OCI-LY7 (cell line): ENCODE measurements at regions not wholly inside any gene's neighbourhood (a gene's known extent, or its start where the extent isn't known, plus 50 kb on each side); places are given as distances from the start of the nearest gene placed in this dataset.

Experiments
- BruUV-seq: library from RNA; stranded (reverse); fragments of 400-500 nt; replicated peaks from 2 replicates; lab custom pipeline; 2021; lab: Mats Ljungman, UMichigan
- CTCF ChIA-PET: fragments of 300-600 bp; sonication (Branson Sonifier 250); formaldehyde crosslinking; loops from one replicate; lab custom pipeline; 2022; ENCODE audit warnings: antibody characterized with exemption; ENCODE audit not compliant: unreplicated experiment; lab: Charles Lee
- POLR2A ChIA-PET: fragments of 300-600 bp; sonication (Branson Sonifier 250); formaldehyde crosslinking; loops from one replicate; lab custom pipeline; 2022; ENCODE audit warnings: antibody characterized with exemption; lab: Charles Lee
- DNase-seq: peaks from one replicate; pipeline ENCODE4 v3.0.0-alpha.2; 2015; ENCODE audit warnings: low spot score
- H2AFZ ChIP-seq: fragments of 200-600 bp; sonication (generic), shearing (Covaris generic); 2 replicates; pipeline ENCODE4 v1.6.1; 2014; ENCODE audit warnings: mild to moderate bottlenecking, antibody characterized with exemption, low read length, moderate library complexity
- H3K27ac ChIP-seq: fragments of 200-600 bp; sonication (generic); 2 replicates; pipeline ENCODE4 v1.5.1; 2014; ENCODE audit warnings: mixed run types, low read depth, mild to moderate bottlenecking, moderate library complexity, low read length, inconsistent platforms; ENCODE audit not compliant: poor library complexity, severe bottlenecking
- H3K36me3 ChIP-seq: fragments of 200-600 bp; sonication (generic); 2 replicates; pipeline ENCODE4 v1.6.1; 2014; ENCODE audit warnings: mild to moderate bottlenecking, antibody characterized with exemption, low read length, moderate library complexity, mixed read lengths; ENCODE audit not compliant: insufficient read depth
- H3K4me1 ChIP-seq: fragments of 200-600 bp; sonication (generic); 2 replicates; pipeline ENCODE4 v1.5.1; 2014; ENCODE audit warnings: mild to moderate bottlenecking, low read length; ENCODE audit not compliant: insufficient read depth, poor library complexity, severe bottlenecking
- H3K4me2 ChIP-seq: fragments of 200-600 bp; sonication (generic); 2 replicates; pipeline ENCODE4 v1.6.1; 2014; ENCODE audit warnings: mild to moderate bottlenecking, low read length
- H3K4me3 ChIP-seq: fragments of 200-600 bp; sonication (generic); 2 replicates; pipeline ENCODE4 v1.5.1; 2014; ENCODE audit warnings: mild to moderate bottlenecking, low read depth, low read length; ENCODE audit not compliant: poor library complexity, severe bottlenecking
- H3K79me2 ChIP-seq: fragments of 200-600 bp; sonication (generic); 2 replicates; pipeline ENCODE4 v1.6.1; 2016; ENCODE audit warnings: low read depth, mild to moderate bottlenecking, low read length, moderate library complexity, mixed read lengths; ENCODE audit not compliant: insufficient read depth
- H3K9me2 ChIP-seq: fragments of 200-600 bp; sonication (generic); 2 replicates; pipeline ENCODE4 v1.6.1; 2016; ENCODE audit warnings: mild to moderate bottlenecking, low read length, mixed read lengths; ENCODE audit not compliant: insufficient read depth
- H3K9me3 ChIP-seq: fragments of 200-600 bp; sonication (generic); 2 replicates; pipeline ENCODE4 v1.6.1; 2014; ENCODE audit warnings: mild to moderate bottlenecking, mixed run types, low read length, mixed read lengths
- H4K20me1 ChIP-seq: fragments of 200-600 bp; sonication (generic); 2 replicates; pipeline ENCODE4 v1.6.1; 2014; ENCODE audit warnings: mild to moderate bottlenecking, antibody characterized with exemption, low read length, moderate library complexity, mixed read lengths; ENCODE audit not compliant: insufficient read depth
- CTCF ChIP-seq: fragments of 200-600 bp; sonication (generic); conservative IDR thresholded peaks from 2 replicates; pipeline ENCODE4 v1.5.1; 2014; ENCODE audit warnings: mild to moderate bottlenecking, antibody characterized with exemption, low read length, moderate library complexity, mixed read lengths
- EZH2phosphoT487 ChIP-seq: fragments of 200-600 bp; sonication (generic); IDR thresholded peaks from 2 replicates; pipeline ENCODE4 v1.6.1; 2018; ENCODE audit warnings: low read depth, borderline replicate concordance, mild to moderate bottlenecking, mixed run types, antibody characterized with exemption, low read length, moderate library complexity, mixed read lengths
- intact Hi-C: fragments of 100-400 bp; cut with micrococcal nuclease; formaldehyde crosslinking; loops from one replicate; pipeline ENCODE4 v1.10.0; 2022; ENCODE audit not compliant: unreplicated experiment

GRCh38 chr6:66814156-66814555 lies 1107.1 kb upstream of the EYS start:
- Histone ChIP-seq H3K36me3 (no peaks in the 10 kb centered on the region), H3K9me2 (no peaks in the 10 kb centered on the region), H3K79me2 (no peaks in the 10 kb centered on the region), H3K4me3 (no peak overlapping the region), H2AFZ (no peak overlapping the region), H3K4me1 (no peaks in the 10 kb centered on the region), H3K9me3 (no peaks in the 10 kb centered on the region), H3K4me2 (no peak overlapping the region), H4K20me1 (no peaks in the 10 kb centered on the region), H3K27ac (no peak overlapping the region)
- ChIA-PET POLR2A (no interaction called here), CTCF (no interaction called here)
- BruUV-seq, result no TSS peak
- intact Hi-C loops, result no loop called here
- DNase-seq, result no peak
- no peak for TF ChIP-seq EZH2phosphoT487
- TF ChIP-seq CTCF, result no peak

GRCh38 chr6:66808771-66809170 lies 1101.7 kb upstream of the EYS start:
- CTCF ChIA-PET, result no interaction called here
- no peaks in the 10 kb centered on the region for H3K9me3 ChIP-seq
- POLR2A ChIA-PET, result interaction anchor here (0.5 to 1.3 kb wide), 3 partner anchors 20 to 253 kb away, joined by 3 read pairs; no protein-coding TSS in a partner anchor
- H3K79me2 ChIP-seq, result no peaks in the 10 kb centered on the region
- TF ChIP-seq CTCF, result no peak
- H4K20me1 ChIP-seq, result no peaks in the 10 kb centered on the region
- no peak overlapping the region for H2AFZ ChIP-seq
- no peaks in the 10 kb centered on the region for H3K36me3 ChIP-seq
- H3K4me1 ChIP-seq, result no peaks in the 10 kb centered on the region
- no peak for DNase-seq
- BruUV-seq, result no TSS peak
- no peak overlapping the region for H3K4me3 ChIP-seq
- intact Hi-C loops, result no loop called here
- H3K9me2 ChIP-seq, result no peaks in the 10 kb centered on the region
- no peak overlapping the region for H3K4me2 ChIP-seq
- H3K27ac ChIP-seq, result no peak overlapping the region

GRCh38 chr6:66796987-66797386 lies 1090.0 kb upstream of the EYS start:
- Histone ChIP-seq H2AFZ (no peak overlapping the region), H3K36me3 (no peaks in the 10 kb centered on the region), H3K4me3 (no peak overlapping the region), H3K9me3 (no peaks in the 10 kb centered on the region), H3K79me2 (no peaks in the 10 kb centered on the region), H3K4me1 (no peaks in the 10 kb centered on the region), H3K9me2 (no peaks in the 10 kb centered on the region), H3K4me2 (no peak overlapping the region), H4K20me1 (no peaks in the 10 kb centered on the region), H3K27ac (no peak overlapping the region)
- DNase-seq, result no peak
- intact Hi-C loops, result no loop called here
- no TSS peak for BruUV-seq
- CTCF ChIA-PET, result no interaction called here
- POLR2A ChIA-PET, result interaction anchor here (0.5 kb wide), 1 partner anchor 306 kb away, joined by 3 read pairs; no protein-coding TSS in a partner anchor
- no peak for TF ChIP-seq CTCF
- TF ChIP-seq EZH2phosphoT487, result no peak
